NCI-H2107 treated with DMSO at 0.1 percent for 48 hours (cell line): ENCODE measurements at regions not wholly inside any gene's neighbourhood (a gene's known extent, or its start where the extent isn't known, plus 50 kb on each side); places are given as distances from the start of the nearest gene placed in this dataset.
A peak's percentile ranks its signal among the peaks of the same experiment; 100 is the strongest.

Source experiments
- DNase-seq: peaks from one replicate; lab custom pipeline; 2025; ENCODE audit not compliant: unreplicated experiment; lab: John Stamatoyannopoulos, UW

- DNase-seq = no peak
These were observed 76.8 kb upstream of the PITRM1 start for GRCh38 chr10:3249307-3249889.

- peak; percentile 24 for DNase-seq
These were observed 76.1 kb upstream of the PITRM1 start for GRCh38 chr10:3248526-3249306.

- no peak for DNase-seq
These were observed 72.8 kb upstream of the PITRM1 start for GRCh38 chr10:3245395-3245794.

- no peak for DNase-seq
These were observed 69.5 kb upstream of the PITRM1 start for GRCh38 chr10:3241967-3242650.

GRCh38 chr10:3241274-3241921 is 68.8 kb upstream of the PITRM1 start:
- no peak for DNase-seq

- DNase-seq = no peak
These were observed 67.6 kb upstream of the PITRM1 start for GRCh38 chr10:3239920-3240894.

GRCh38 chr10:3239066-3239919 is 66.7 kb upstream of the PITRM1 start:
- DNase-seq = peak; percentile 41

- no peak for DNase-seq
These were observed 65.7 kb upstream of the PITRM1 start for GRCh38 chr10:3238115-3238871.

GRCh38 chr10:3237530-3237929 is 64.9 kb upstream of the PITRM1 start:
- no peak for DNase-seq

- DNase-seq = no peak
These were observed 64.2 kb upstream of the PITRM1 start for GRCh38 chr10:3236644-3237404.

GRCh38 chr10:3235996-3236510 is 63.5 kb upstream of the PITRM1 start:
- no peak for DNase-seq

- no peak for DNase-seq
These were observed 62.8 kb upstream of the PITRM1 start for GRCh38 chr10:3235395-3235794.

- DNase-seq = no peak
These were observed 61.0 kb upstream of the PITRM1 start for GRCh38 chr10:3233486-3233990.

- DNase-seq = no peak
These were observed 59.6 kb upstream of the PITRM1 start for GRCh38 chr10:3231951-3232730.

GRCh38 chr10:3229815-3230214 is 57.2 kb upstream of the PITRM1 start:
- DNase-seq = no peak

- DNase-seq = no peak
These were observed 56.0 kb upstream of the PITRM1 start for GRCh38 chr10:3228629-3228945.
